Myocyte (in vitro differentiated cells): ENCODE measurements at regions not wholly inside any gene's neighbourhood (a gene's known extent, or its start where the extent isn't known, plus 50 kb on each side); places are given as distances from the start of the nearest gene placed in this dataset.
A peak's percentile ranks its signal among the peaks of the same experiment; 100 is the strongest.

Experiments used
- DNase-seq: peaks from one replicate; pipeline ENCODE4 v3.0.0-alpha.2; 2012; ENCODE audit warnings: low read depth

DNA sequence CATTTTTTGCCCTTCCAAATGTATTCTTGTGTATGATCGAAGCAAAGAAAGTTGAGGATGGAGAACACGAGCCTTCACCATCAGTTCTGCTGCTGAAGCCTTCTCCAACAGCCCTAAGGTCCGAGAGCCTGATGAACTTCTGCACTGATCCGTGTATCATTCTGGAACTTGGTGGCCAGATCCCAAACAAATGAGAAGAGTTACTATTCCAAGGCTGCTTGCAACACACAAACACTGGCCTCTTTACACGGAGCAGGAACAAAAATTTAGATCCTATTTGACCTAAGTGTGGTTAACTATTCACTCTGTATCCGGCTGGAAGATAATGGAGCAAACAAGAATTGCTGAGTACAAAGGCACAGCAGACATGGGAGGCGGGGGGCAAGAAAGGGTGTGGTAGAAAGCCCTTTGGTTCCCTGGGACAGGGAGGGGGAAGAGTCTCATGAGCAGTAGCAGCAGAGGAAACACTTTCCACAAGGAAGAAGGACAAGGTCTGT, 282.9 kb downstream of the SOX9 start:
- DNase-seq = no peak

DNA sequence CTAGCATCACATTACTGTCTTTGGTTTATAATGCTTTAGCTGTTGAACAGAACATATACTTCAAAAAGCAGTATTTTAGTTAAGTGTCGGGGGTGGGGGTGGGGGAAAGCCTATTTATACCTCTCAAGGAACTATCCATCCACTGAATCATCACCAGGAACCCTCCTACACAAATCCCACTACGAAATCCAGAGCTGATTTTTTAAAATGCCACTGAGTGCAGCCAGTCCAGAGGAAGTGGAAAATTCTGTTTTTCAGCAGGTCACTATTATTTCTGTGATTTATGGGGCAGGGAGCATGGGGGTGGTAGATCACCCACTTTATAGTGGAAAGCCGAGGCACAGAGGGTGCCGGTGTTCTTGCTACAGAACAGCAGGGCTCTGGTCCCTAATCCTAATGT, 284.1 kb downstream of the SOX9 start:
- DNase-seq = no peak

DNA sequence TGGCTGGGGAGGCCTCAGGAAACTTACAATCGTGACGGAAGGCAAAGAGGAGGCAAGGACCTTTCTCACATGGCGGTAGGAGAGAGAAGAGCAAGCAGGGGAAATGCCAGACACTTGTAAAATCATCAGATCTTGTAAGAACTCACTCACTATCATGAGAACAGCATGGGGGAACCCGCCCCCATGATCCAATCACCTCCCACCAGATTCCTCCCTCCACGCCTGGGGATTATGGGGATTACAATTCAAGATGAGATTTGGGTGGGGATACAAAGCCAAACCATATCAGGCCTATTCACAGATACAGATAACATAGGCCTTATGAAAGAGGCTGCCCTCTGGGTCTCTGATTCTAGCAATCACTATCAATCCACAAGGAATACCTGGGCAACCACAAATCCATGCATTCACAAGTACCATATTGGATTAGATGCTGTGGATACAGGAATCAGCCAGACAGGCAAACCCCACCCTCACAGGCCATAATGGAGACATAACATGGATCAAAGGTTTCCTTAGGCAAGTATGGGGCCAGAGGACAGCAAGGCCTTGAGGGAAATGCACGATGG, 284.9 kb downstream of the SOX9 start:
- no peak for DNase-seq

DNA sequence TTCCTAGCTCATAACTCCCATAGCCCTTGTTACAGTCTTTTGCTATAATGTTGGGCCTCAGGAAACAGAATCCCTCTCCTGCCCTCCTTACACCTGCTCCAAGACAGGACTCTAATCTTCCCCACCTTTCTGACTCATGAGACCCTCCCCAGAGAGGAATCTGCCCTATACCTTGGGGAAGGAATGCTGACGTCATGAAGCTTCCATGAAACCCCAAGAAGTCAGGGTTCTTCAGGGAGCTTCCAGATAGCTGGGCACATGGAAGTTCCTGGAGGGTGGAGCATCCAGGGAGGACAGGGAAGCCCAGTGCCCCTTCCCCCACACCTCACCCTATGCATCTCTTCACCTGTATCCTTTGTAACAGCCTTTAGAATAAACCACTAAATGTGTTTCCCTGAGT, 285.7 kb downstream of the SOX9 start:
- DNase-seq = no peak

DNA sequence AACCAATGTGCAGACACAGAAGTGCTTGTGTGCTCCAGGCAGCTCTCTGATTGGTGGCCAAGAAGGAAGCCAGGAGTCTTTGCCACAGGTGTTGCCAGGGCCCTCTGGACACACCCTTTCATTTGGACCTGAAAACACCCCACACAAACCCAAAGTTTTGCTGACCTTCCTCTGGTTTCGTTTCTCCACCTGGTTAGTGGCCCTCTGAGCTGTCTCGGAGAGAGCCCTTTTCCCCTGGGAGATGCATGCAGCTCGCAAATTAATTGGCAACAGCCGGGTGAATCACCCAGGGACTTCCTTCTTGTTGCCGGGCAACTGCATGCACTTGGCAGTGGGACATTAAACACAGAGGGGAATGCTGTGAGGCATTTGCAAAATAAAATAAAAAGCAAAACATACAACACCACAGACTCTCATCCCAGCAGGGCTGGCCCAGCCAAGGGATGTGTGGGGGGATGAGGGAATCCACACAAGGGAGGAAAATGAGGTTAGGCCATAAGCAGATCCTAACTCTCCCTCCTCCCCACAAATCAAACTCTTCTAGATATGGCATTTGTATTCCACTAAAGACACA, 286.6 kb downstream of the SOX9 start:
- peak; percentile 97 for DNase-seq

DNA sequence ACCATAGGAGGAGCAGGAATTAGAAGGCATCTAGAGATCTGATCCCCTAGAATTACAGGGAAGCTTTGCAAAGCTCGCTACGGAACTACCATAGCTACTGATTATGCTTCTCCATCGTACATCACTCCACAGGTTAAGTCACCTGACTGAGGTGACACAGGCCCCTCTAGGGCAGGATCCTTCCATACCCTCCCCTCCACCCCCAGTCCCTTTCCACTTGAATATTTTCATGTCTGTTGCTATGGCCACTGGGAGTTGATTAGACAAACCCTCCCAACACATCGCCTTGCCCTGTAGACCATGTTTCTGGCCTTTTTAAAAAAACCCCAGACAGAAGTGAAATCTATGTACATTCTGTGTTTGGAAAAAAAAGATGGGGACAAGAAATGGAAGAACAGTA, 287.1 kb downstream of the SOX9 start:
- no peak for DNase-seq

DNA sequence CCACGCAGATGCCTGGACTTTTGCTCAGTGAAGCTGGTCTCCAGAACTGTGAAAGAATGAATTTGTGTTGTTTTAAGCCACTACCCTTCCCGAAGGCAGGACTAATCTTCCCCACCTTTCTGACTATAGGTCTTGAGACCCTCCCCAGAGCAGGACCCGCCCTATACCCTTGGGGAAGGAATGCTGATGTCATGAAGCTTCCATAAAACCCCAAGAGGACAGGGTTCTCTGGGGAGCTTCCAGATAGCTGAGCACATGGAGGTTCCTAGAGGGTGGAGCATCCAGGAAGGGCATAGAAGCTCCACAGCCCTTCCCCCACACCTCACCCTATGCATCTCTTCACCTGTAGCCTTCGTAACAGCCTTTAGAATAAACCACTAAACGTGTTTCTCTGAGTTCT, 287.8 kb downstream of the SOX9 start:
- no peak for DNase-seq

DNA sequence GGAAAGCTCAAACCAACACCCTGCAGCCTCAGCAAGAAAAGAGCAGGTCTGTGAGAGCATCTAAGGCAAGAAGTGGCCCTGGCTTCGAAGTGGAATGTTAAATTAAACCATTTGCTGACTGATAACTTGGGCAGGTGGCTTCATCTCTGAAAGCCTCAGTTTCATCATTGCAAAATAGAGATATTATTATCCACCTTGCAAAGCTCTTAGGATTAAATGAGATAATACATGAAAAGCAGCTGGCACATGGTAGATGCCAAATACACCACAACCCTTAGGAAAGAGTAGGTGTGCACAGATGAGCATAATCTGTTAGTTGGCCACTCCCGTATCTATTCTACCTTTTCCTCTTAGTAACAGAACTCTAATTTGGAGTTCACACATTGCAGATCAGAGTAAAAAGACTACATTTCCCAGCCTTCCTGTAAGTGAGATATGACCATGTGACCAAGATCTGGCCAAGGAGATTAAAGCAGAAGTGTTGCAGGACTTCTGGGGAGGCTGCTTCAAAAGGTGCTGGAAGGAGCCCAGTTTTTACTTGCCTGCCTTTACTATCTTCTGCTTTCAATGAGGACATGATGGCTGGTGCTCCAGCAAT, 288.7 kb downstream of the SOX9 start:
- DNase-seq = peak; percentile 57

DNA sequence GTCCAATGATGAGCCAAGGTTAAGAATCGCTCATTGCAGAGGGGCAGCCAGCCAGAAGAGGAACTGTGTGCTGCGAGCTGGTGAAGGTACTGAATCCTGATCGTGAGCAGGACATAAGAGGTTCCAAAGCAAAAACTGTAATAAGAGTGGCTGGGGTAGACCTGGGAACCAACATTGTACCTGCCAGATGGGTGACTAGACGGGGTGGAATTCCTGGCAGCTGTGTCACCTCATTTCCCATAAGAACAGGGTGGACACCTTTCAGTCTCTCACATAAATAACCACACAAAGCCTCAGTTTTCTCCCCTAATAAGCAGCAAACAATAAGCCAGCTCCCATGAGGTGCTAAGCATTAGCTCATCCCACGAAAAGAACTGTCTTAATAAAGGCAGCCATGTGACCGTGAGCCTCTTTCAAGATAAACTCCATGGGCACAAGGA, 290.3 kb downstream of the SOX9 start:
- DNase-seq = no peak

DNA sequence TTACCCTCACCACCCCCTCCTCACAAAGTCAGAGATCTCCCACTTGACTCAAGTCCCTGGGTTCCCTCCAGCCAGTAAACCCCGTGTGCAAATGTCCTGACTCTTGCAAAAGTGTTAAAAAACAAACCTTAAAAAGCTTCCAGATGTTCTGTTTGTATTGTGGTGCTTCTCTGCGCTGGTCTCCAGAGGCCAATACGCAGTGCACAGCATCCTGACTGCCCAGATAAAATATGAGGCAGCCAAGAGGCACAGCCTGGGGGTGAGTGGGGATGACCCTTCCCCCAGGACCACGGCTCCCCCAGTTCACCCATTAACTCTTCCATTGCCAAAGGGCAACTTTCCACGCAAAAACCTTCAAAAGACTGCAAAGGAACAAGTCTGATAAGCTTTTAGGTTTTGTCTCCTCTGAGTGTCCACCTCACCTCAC, 291.8 kb downstream of the SOX9 start:
- DNase-seq = no peak

DNA sequence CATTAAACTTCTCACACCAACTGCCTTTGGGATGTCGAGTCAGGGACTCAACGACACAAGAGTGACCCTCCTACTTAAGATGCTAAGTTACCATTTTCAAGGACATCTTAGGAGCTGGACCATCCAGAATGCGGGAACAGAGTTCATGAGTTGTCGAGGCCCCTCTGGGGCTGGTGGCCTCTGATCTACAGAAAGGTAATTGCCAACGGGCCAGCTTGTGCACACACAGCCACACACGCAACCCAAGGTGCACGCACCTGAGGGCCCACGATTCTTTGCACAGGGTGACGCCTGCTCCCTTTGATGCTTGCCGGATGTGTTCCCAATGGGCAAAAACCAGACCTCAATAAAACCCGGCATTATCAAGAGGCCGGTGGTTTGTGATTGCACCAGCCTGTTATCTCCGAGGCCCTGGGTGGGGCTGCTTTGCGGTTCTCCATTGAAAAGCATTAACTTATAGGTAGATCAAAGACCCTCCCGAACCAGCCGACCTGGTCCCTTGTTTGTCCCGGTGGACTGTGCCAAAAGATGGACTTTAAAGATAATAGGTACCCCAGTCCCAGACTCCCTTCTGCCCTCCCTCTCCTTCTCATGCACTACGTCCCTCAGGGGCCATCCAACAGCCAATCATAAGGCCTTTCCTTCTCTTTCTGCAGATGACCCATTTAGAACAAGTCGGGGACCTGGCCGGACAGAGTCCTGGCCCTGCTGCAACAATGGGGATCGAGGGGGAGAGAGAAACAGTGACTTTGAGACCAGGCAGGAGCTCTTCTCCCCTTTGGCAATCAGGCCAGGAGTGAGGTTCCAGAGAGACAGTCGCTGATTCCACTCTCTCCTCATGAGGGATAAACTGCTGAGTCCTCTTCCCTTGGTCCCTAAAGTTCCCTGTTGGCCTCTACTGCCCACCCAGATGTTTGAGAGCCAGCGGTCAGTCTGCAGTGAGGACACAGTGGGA, 292.5 kb downstream of the SOX9 start:
- no peak for DNase-seq

DNA sequence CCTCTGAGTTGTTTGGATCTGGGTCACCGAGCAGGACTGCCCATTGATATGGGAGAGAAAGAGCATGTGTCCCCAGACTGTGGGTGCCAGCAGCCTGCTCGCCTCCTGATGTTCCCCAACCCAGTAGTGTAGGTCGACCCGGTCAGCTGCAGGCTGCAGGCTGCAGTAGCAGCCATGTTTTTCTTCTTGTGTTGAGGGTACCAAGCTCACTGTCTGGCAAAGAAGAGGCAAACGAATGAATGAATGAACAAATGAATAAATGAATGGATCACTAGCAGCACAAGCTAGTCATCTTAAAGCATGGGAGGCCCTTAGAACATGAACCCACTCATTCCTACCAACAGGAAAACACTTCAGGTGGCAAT, 293.2 kb downstream of the SOX9 start:
- DNase-seq = no peak

DNA sequence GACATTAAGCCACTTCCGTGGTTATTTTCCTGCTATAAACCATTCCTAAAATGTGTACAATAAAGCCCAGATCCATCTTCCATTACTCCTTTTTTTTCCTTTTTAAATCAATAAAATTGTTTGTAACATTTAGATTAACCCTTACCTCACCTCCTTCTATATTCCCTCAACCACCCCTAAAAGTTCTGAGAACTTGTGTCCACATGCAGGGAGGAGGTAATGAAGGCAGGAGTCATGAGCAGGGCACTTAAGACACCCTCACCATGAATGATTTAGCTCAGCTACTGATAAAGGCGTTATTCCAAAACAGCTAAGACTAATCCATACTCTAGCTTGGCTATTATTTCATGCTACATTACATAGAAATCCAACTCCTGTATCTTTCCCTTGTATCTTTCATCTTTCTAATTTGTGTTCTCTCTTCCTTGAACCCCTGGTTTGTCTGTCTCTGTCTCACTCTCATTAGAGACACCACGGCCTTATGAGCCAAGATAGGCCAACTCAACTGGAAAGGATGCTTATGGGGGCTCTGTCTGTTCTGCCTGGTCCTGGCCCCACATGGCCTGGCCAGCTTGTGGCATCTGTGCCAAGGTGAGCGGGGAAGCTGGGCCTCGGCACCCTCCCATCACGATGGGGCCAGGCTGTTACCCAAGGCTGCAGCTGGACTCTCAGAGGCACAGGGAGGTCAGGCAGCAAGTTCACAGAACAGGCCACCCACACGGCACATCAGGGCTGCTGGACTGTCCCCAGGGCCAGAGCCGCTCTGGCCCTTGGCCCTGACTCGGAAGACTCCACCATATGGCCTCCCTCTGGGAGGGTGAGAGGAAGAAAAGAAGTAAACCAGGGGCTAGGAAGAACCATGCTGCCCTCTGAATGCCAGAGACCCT, 294.4 kb downstream of the SOX9 start:
- no peak for DNase-seq

DNA sequence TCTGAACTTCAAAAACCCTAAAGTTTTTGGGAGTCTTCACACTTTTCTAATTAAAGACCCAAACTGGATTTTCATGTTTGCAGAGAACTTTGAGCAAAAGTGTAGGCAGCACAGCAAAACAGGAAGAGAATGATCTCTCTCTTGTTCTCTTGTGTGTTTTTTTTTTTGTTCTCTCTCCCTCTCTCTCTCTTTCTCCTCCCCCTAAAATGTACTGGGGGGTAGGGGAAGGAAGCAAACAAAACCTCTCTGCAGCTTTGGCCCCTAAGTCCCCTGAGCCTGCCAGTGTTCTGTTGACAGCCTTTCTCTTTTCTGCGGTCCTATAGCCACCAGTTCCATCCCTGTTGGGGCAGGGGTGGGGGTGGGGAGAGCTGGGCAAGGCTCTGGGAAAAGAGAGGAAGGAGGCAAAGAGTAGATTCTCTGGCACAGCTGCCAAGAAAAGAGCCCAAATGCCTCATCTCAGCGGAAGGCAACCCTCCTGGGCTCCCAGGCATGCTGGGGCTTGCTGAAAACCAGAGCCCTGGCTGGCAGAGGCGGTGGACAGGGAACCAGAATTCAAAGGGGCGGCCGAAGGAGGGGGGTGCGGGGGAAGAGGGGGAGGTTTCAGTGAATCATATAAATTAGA, 295.3 kb downstream of the SOX9 start:
- no peak for DNase-seq

DNA sequence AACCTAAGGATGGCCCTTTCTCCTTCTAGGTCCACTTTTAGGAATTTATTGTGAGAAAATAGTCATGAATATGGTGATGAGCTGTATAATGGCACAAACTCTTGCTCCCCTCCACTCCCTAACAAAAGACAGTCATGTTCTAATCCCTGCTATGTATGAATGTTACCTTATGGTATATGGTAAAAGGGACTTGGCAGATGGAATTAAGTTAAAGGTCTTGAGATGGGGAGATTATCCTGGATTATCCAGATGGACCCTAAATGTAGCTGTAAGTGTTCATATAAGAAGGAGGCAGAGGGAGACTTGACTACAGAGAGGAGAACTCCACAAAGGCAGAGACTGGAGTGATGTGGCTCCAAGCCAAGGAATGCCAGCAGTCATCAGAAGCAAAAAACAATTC, 296.1 kb downstream of the SOX9 start:
- DNase-seq = no peak

DNA sequence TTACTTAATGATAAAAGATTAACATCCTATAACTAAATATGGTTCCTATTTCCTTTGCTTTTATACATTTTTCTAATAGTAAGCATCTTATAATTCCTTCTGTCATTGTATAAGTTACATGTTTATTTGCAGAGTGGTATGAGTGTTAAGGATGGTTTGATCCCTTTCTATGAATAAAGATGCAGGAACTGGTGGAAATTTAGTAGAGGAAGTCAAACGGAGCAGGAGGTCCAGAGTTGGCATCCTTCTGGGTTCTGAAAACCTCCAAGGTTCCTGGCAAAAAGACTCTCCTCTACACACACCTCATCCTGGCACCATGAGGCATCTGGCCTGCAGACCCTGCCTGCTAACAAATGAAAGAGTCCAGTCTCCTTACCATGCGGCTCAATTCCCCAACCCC, 296.8 kb downstream of the SOX9 start:
- no peak for DNase-seq

DNA sequence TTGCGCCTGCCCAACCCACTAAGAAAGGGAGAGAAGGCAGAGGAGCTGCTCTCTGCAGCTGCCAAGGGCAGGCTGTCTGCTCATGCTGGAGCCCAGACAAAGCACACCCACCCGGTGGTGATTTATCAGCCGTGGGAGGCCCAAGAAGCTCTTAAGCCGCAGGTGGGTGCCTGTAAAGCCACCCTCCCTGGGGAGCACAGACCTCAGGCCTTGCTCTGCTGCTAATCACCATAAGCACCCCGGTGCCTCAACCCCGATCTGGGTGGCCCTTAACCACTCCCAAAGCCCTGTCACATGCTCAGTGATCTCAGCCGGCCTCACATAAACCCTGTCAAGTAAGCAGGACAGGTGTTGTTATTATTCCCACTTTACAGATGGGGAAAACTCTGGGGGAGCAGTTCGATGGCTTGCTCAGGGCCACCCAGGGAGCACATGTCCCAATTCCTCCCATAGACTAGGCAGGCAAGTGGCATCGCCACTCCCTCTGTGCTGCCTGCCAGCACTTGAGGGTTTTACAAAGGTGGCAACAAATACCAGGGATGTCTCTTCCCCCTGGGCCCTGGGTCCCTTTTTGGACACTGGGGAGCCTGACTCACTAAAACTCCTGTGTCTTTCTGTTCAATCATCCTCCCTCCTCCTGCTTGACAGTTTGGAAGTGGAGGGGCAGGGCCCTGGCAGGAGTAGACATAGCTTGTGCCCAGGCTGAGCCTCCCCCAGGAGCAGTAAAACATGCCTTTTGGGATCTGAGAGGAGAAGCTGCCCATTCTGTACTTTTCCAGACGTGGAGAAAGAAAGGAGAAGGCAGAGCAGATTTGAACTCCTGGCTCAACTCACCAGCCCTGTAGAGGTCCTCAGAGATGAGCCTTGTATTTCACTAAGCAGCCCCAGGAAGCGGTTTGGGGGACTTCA, 299.3 kb downstream of the SOX9 start:
- DNase-seq = peak; percentile 86

DNA sequence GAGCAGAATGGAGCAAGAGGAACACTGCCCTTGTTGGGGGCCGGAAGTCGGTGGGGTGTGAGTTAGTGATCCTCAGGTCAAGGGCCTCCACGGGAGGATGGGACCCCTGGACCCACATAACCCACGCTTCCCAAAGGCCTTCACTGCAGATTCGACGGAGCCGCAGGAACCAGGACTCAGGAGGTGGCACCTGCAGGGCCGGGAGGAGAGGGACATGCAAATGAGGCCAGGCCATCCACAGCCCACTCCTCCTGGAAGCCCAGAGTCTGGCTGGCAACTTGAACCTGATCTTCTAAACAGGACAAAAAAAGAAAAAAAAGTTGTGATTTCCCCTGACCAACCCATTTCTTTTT, 299.9 kb downstream of the SOX9 start:
- DNase-seq = no peak
